NCI-H82 treated with DMSO at 0.1 percent for 48 hours (cell line): ENCODE measurements at regions not wholly inside any gene's neighbourhood (a gene's known extent, or its start where the extent isn't known, plus 50 kb on each side); places are given as distances from the start of the nearest gene placed in this dataset.
A peak's percentile ranks its signal among the peaks of the same experiment; 100 is the strongest.

Experiments used
- DNase-seq: peaks from one replicate; lab custom pipeline; 2025; ENCODE audit not compliant: unreplicated experiment; lab: John Stamatoyannopoulos, UW

- DNase-seq = no peak
Measured at GRCh38 chr7:113486548-113486947, 368.2 kb upstream of the SMIM30 start.

GRCh38 chr7:113483657-113484056 is 365.3 kb upstream of the SMIM30 start:
- no peak for DNase-seq

- DNase-seq = no peak
Measured at GRCh38 chr7:113480537-113480936, 362.2 kb upstream of the SMIM30 start.

- no peak for DNase-seq
Measured at GRCh38 chr7:113464096-113464855, 345.9 kb upstream of the SMIM30 start.

GRCh38 chr7:113460067-113460466 is 341.7 kb upstream of the SMIM30 start:
- no peak for DNase-seq

- DNase-seq = no peak
Measured at GRCh38 chr7:113456533-113456932, 338.2 kb upstream of the SMIM30 start.

- DNase-seq = no peak
Measured at GRCh38 chr7:113454597-113455169, 336.3 kb upstream of the SMIM30 start.

GRCh38 chr7:113452245-113452644 is 333.9 kb upstream of the SMIM30 start:
- no peak for DNase-seq

- DNase-seq = no peak
Measured at GRCh38 chr7:113446791-113447190, 328.4 kb upstream of the SMIM30 start.

GRCh38 chr7:113446391-113446790 is 328.0 kb upstream of the SMIM30 start:
- DNase-seq = no peak

GRCh38 chr7:113444261-113444660 is 325.9 kb upstream of the SMIM30 start:
- no peak for DNase-seq

GRCh38 chr7:113440173-113440572 is 321.8 kb upstream of the SMIM30 start:
- DNase-seq = no peak

GRCh38 chr7:113431406-113431805 is 313.1 kb upstream of the SMIM30 start:
- no peak for DNase-seq

GRCh38 chr7:113424185-113424817 is 305.9 kb upstream of the SMIM30 start:
- DNase-seq = no peak

- DNase-seq = peak; percentile 71
Measured at GRCh38 chr7:113421696-113422330, 303.5 kb upstream of the SMIM30 start.

- DNase-seq = no peak
Measured at GRCh38 chr7:113414401-113415035, 296.2 kb upstream of the SMIM30 start.

GRCh38 chr7:113412410-113412809 is 294.1 kb upstream of the SMIM30 start:
- no peak for DNase-seq

GRCh38 chr7:113410796-113411195 is 292.4 kb upstream of the SMIM30 start:
- no peak for DNase-seq

GRCh38 chr7:113408999-113409398 is 290.6 kb upstream of the SMIM30 start:
- no peak for DNase-seq

GRCh38 chr7:113405296-113406056 is 287.1 kb upstream of the SMIM30 start:
- DNase-seq = no peak

GRCh38 chr7:113404245-113404644 is 285.9 kb upstream of the SMIM30 start:
- peak; percentile 5 for DNase-seq
